Chondrocyte (in vitro differentiated cells): ENCODE measurements at regions not wholly inside any gene's neighbourhood (a gene's known extent, or its start where the extent isn't known, plus 50 kb on each side); places are given as distances from the start of the nearest gene placed in this dataset.

ENCODE experiments used
- DNase-seq: peaks from one replicate; pipeline ENCODE4 v3.0.0; 2021; ENCODE audit warnings: mixed read lengths, low spot score
- H3K27ac Mint-ChIP-seq: one replicate; pipeline ENCODE4 v1.8.0; 2021; ENCODE audit warnings: mild to moderate bottlenecking, moderate library complexity, mixed read lengths; ENCODE audit not compliant: unreplicated experiment
- H3K27me3 Mint-ChIP-seq: 2 replicates; pipeline ENCODE4 v1.8.0; 2021; ENCODE audit warnings: low read depth, mixed read lengths
- H3K36me3 Mint-ChIP-seq: 2 replicates; pipeline ENCODE4 v1.8.0; 2021; ENCODE audit warnings: low read depth, mixed read lengths
- H3K4me1 Mint-ChIP-seq: 2 replicates; pipeline ENCODE4 v1.8.0; 2021; ENCODE audit warnings: low read depth, mild to moderate bottlenecking, mixed read lengths
- H3K4me3 Mint-ChIP-seq: one replicate; pipeline ENCODE4 v1.8.0; 2021; ENCODE audit warnings: mild to moderate bottlenecking, moderate library complexity, mixed read lengths; ENCODE audit not compliant: unreplicated experiment
- H3K9me3 Mint-ChIP-seq: 2 replicates; pipeline ENCODE4 v1.8.0; 2021; ENCODE audit warnings: low read depth, mixed read lengths
- CTCF ChIP-seq: fragments of 200-600 bp; sonication (generic); IDR thresholded peaks from 2 replicates; pipeline ENCODE4 v1.5.0; 2021; ENCODE audit warnings: antibody characterized with exemption, mild to moderate bottlenecking, moderate library complexity

GRCh38 chr14:38743966-38744584 lies 359.0 kb downstream of the SEC23A start:
- no peaks in the 10 kb centered on the region for H3K9me3 Mint-ChIP-seq
- H3K36me3 Mint-ChIP-seq = no peaks in the 10 kb centered on the region
- no peaks in the 10 kb centered on the region for H3K4me1 Mint-ChIP-seq

GRCh38 chr14:38737686-38738407 lies 365.2 kb downstream of the SEC23A start:
- no peak overlapping the region for H3K4me3 Mint-ChIP-seq
- no peaks in the 10 kb centered on the region for H3K4me1 Mint-ChIP-seq
- H3K9me3 Mint-ChIP-seq = peaks cover 11% of the 10 kb centered on the region
- TF ChIP-seq CTCF = no peak
- no peak overlapping the region for H3K27ac Mint-ChIP-seq
- DNase-seq = no peak
- H3K36me3 Mint-ChIP-seq = no peaks in the 10 kb centered on the region
- peaks cover 23% of the 10 kb centered on the region for H3K27me3 Mint-ChIP-seq

More at GRCh38 chr14:38743966-38744584, 359.0 kb downstream of the SEC23A start:
- DNase-seq = no peak
- H3K4me3 Mint-ChIP-seq = no peak overlapping the region
- H3K27ac Mint-ChIP-seq = no peak overlapping the region
- TF ChIP-seq CTCF = no peak
- peaks cover 19% of the 10 kb centered on the region for H3K27me3 Mint-ChIP-seq

GRCh38 chr14:38735005-38735404 lies 368.0 kb downstream of the SEC23A start:
- Mint-ChIP-seq H3K27ac (no peak overlapping the region), H3K4me1 (no peaks in the 10 kb centered on the region), H3K4me3 (no peak overlapping the region), H3K27me3 (peaks cover 25% of the 10 kb centered on the region), H3K9me3 (peaks cover 11% of the 10 kb centered on the region), H3K36me3 (no peaks in the 10 kb centered on the region)
- no peak for TF ChIP-seq CTCF
- no peak for DNase-seq

GRCh38 chr14:38731962-38732361 lies 371.1 kb downstream of the SEC23A start:
- no peaks in the 10 kb centered on the region for H3K36me3 Mint-ChIP-seq
- no peak for TF ChIP-seq CTCF
- DNase-seq = no peak

GRCh38 chr14:38730420-38730819 lies 372.6 kb downstream of the SEC23A start:
- Mint-ChIP-seq H3K27me3 (peaks cover 21% of the 10 kb centered on the region), H3K9me3 (peaks cover 11% of the 10 kb centered on the region), H3K4me1 (no peaks in the 10 kb centered on the region), H3K4me3 (no peak overlapping the region), H3K36me3 (no peaks in the 10 kb centered on the region), H3K27ac (no peak overlapping the region)
- no peak for TF ChIP-seq CTCF
- no peak for DNase-seq

More at GRCh38 chr14:38731962-38732361, 371.1 kb downstream of the SEC23A start:
- Mint-ChIP-seq H3K4me3 (no peak overlapping the region), H3K27ac (no peak overlapping the region), H3K4me1 (no peaks in the 10 kb centered on the region), H3K9me3 (peaks cover 11% of the 10 kb centered on the region), H3K27me3 (peaks cover 27% of the 10 kb centered on the region)
